GM12892 (cell line): ENCODE measurements at regions not wholly inside any gene's neighbourhood (a gene's known extent, or its start where the extent isn't known, plus 50 kb on each side); places are given as distances from the start of the nearest gene placed in this dataset.

Experiments
- POLR2A ChIP-seq: IDR thresholded peaks from 2 replicates; pipeline ENCODE4 v1.6.1; 2011; ENCODE audit warnings: low read depth, low read length, control low read depth
- POLR2AphosphoS5 ChIP-seq: IDR thresholded peaks from 2 replicates; pipeline ENCODE4 v1.6.1; 2011; ENCODE audit warnings: low read depth, low read length, control low read depth
- TAF1 ChIP-seq: IDR thresholded peaks from 2 replicates; pipeline ENCODE4 v1.6.1; 2011; ENCODE audit warnings: low read depth, mild to moderate bottlenecking, control low read depth, low read length, borderline replicate concordance

DNA sequence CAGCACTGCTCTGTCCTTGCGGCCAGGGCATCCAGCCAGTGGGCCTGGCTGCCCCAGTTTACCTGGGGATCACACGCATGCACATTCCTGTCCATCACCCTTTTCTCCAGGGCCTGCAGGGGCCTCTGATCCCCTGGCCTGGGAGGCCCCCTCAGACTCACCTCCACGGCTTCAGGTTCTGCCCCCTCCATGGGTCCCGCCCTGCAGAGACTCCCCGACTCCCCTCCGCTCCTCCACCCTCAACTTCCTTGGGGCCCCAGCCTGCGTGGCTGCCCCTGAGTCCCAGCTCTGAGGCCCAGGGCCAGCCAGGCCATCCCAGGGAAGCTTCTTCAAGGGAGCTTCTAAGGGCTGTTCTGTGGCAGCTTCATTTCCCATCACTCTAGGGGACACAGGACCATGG is 324.1 kb downstream of the TCERG1L start:
- no peak for TF ChIP-seq POLR2AphosphoS5
- no peak for TF ChIP-seq POLR2A
- TF ChIP-seq TAF1: no peak
